ENCODE measurements at regions not wholly inside any gene's neighbourhood (a gene's known extent, or its start where the extent isn't known, plus 50 kb on each side); places are given as distances from the start of the nearest gene placed in this dataset.

DNA sequence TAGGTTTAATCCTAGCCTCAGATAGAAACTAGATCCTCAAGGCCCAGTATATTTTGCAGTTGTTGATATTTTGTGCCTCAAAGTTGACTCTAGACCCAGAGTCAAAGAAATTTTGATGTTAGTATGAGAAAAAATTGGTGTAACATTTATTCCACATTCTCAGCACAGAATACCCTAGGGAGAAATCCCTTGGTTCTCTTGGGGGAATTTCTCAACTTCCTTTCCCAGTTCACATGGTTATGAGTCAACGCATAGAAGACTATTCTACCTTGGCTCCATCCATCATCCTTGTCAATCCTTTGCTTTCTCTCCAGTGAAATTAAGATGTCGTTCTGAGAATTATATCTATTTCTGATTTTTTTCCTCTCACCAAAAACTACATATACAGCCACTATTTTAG is 145.3 kb downstream of the POSTN start:
- TF ChIP-seq EZH2phosphoT487 (IDR thresholded peaks at IDR 0.05; ENCODE audit: low read length) (no peak), EZH2 (optimal IDR thresholded peaks at IDR 0.05; ENCODE audit: low read depth, low read length) (no peak)
- TF ChIP-seq, protein P1, sequence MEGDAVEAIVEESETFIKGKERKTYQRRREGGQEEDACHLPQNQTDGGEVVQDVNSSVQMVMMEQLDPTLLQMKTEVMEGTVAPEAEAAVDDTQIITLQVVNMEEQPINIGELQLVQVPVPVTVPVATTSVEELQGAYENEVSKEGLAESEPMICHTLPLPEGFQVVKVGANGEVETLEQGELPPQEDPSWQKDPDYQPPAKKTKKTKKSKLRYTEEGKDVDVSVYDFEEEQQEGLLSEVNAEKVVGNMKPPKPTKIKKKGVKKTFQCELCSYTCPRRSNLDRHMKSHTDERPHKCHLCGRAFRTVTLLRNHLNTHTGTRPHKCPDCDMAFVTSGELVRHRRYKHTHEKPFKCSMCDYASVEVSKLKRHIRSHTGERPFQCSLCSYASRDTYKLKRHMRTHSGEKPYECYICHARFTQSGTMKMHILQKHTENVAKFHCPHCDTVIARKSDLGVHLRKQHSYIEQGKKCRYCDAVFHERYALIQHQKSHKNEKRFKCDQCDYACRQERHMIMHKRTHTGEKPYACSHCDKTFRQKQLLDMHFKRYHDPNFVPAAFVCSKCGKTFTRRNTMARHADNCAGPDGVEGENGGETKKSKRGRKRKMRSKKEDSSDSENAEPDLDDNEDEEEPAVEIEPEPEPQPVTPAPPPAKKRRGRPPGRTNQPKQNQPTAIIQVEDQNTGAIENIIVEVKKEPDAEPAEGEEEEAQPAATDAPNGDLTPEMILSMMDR (IDR thresholded peaks at IDR 0.05; ENCODE audit: low read length) = no peak
- H3K36me3 ChIP-seq (replicated peaks; ENCODE audit: insufficient read depth, low read length) = no peaks in the 10 kb centered on the region
- H3K27ac ChIP-seq (ENCODE audit: low read length) = no peak overlapping the region
- H2AFZ ChIP-seq (ENCODE audit: low read length) = no peak overlapping the region
- H3K4me3 ChIP-seq (ENCODE audit: low read length) = no peak overlapping the region
- no peaks in the 10 kb centered on the region for H3K9me3 ChIP-seq (replicated peaks; ENCODE audit: insufficient read depth, low read length)
- no peaks in the 10 kb centered on the region for H3K9me2 ChIP-seq (replicated peaks; ENCODE audit: insufficient read depth, low read length)
- H3K27me3 ChIP-seq (replicated peaks; ENCODE audit: insufficient read depth, low read length) = no peaks in the 10 kb centered on the region
- H3K4me2 ChIP-seq (ENCODE audit: low read depth, low read length) = no peak overlapping the region
- no peaks in the 10 kb centered on the region for H3K79me2 ChIP-seq (ENCODE audit: low read length)
- no peaks in the 10 kb centered on the region for H3F3A ChIP-seq (ENCODE audit: insufficient read depth, low read length)
- no peak overlapping the region for H3K9ac ChIP-seq (ENCODE audit: low read length)
- no peaks in the 10 kb centered on the region for H3K4me1 ChIP-seq (ENCODE audit: low read length)
- no peak for DNase-seq
- no peaks in the 10 kb centered on the region for H4K20me1 ChIP-seq (ENCODE audit: insufficient read depth, low read length)

- Histone ChIP-seq H3K4me2 (ENCODE audit: low read depth, low read length) (no peak overlapping the region), H3K4me3 (ENCODE audit: low read length) (no peak overlapping the region)
- TF ChIP-seq EZH2 (optimal IDR thresholded peaks at IDR 0.05; ENCODE audit: low read depth, low read length) (no peak), EZH2phosphoT487 (IDR thresholded peaks at IDR 0.05; ENCODE audit: low read length) (no peak)
- TF ChIP-seq, protein P1 (IDR thresholded peaks at IDR 0.05; ENCODE audit: low read length) = no peak
These were observed 148.3 kb downstream of the POSTN start for GRCh38 chr13:37450276-37450675.

GRCh38 chr13:37448153-37448552 is 150.4 kb downstream of the POSTN start:
- TF ChIP-seq EZH2 (optimal IDR thresholded peaks at IDR 0.05; ENCODE audit: low read depth, low read length) (no peak), EZH2phosphoT487 (IDR thresholded peaks at IDR 0.05; ENCODE audit: low read length) (no peak)
- TF ChIP-seq, protein P1 (IDR thresholded peaks at IDR 0.05; ENCODE audit: low read length) = no peak
- H3K27ac ChIP-seq (ENCODE audit: low read length) = no peak overlapping the region
- no peak overlapping the region for H3K4me2 ChIP-seq (ENCODE audit: low read depth, low read length)
- H3K4me3 ChIP-seq (ENCODE audit: low read length) = no peak overlapping the region
- H3K9ac ChIP-seq (ENCODE audit: low read length) = no peak overlapping the region
- no peaks in the 10 kb centered on the region for H3K36me3 ChIP-seq (replicated peaks; ENCODE audit: insufficient read depth, low read length)
- H3K9me2 ChIP-seq (replicated peaks; ENCODE audit: insufficient read depth, low read length) = no peaks in the 10 kb centered on the region
- DNase-seq = no peak
- H4K20me1 ChIP-seq (ENCODE audit: insufficient read depth, low read length) = no peaks in the 10 kb centered on the region
- H3F3A ChIP-seq (ENCODE audit: insufficient read depth, low read length) = no peaks in the 10 kb centered on the region
- no peaks in the 10 kb centered on the region for H3K27me3 ChIP-seq (replicated peaks; ENCODE audit: insufficient read depth, low read length)
- H3K9me3 ChIP-seq (replicated peaks; ENCODE audit: insufficient read depth, low read length) = no peaks in the 10 kb centered on the region
- no peaks in the 10 kb centered on the region for H3K79me2 ChIP-seq (ENCODE audit: low read length)
- H3K4me1 ChIP-seq (ENCODE audit: low read length) = no peaks in the 10 kb centered on the region
- H2AFZ ChIP-seq (ENCODE audit: low read length) = no peak overlapping the region

More at GRCh38 chr13:37450276-37450675, 148.3 kb downstream of the POSTN start:
- H3K79me2 ChIP-seq (ENCODE audit: low read length) = no peaks in the 10 kb centered on the region
- H3K36me3 ChIP-seq (replicated peaks; ENCODE audit: insufficient read depth, low read length) = no peaks in the 10 kb centered on the region
- no peaks in the 10 kb centered on the region for H3K27me3 ChIP-seq (replicated peaks; ENCODE audit: insufficient read depth, low read length)
- no peaks in the 10 kb centered on the region for H3K9me3 ChIP-seq (replicated peaks; ENCODE audit: insufficient read depth, low read length)
- H3K9me2 ChIP-seq (replicated peaks; ENCODE audit: insufficient read depth, low read length) = no peaks in the 10 kb centered on the region
- H3K4me1 ChIP-seq (ENCODE audit: low read length) = no peaks in the 10 kb centered on the region
- no peak overlapping the region for H2AFZ ChIP-seq (ENCODE audit: low read length)
- H3K27ac ChIP-seq (ENCODE audit: low read length) = no peak overlapping the region
- no peak overlapping the region for H3K9ac ChIP-seq (ENCODE audit: low read length)
- no peaks in the 10 kb centered on the region for H3F3A ChIP-seq (ENCODE audit: insufficient read depth, low read length)
- DNase-seq = no peak
- no peaks in the 10 kb centered on the region for H4K20me1 ChIP-seq (ENCODE audit: insufficient read depth, low read length)
